ENCODE measurements at regions not wholly inside any gene's neighbourhood (a gene's known extent, or its start where the extent isn't known, plus 50 kb on each side); places are given as distances from the start of the nearest gene placed in this dataset.
"Not testable (repeated sequence)": the region's sequence is repeated elsewhere in the genome, so short reads cannot be mapped to it uniquely, and the experiment has no call there.

- no peak for DNase-seq (ENCODE audit: low spot score)
Observed at GRCh38 chr19:30276883-30277280, 95.3 kb upstream of the ZNF536 start.

- no peak for DNase-seq (ENCODE audit: low spot score)
Observed at GRCh38 chr19:30277941-30278881, 94.0 kb upstream of the ZNF536 start.

- DNase-seq (ENCODE audit: low spot score): no peak
Observed at GRCh38 chr19:30278882-30279254, 93.3 kb upstream of the ZNF536 start.

GRCh38 chr19:30280018-30280417, 92.2 kb upstream of the ZNF536 start:
- DNase-seq (ENCODE audit: low spot score): no peak

DNA sequence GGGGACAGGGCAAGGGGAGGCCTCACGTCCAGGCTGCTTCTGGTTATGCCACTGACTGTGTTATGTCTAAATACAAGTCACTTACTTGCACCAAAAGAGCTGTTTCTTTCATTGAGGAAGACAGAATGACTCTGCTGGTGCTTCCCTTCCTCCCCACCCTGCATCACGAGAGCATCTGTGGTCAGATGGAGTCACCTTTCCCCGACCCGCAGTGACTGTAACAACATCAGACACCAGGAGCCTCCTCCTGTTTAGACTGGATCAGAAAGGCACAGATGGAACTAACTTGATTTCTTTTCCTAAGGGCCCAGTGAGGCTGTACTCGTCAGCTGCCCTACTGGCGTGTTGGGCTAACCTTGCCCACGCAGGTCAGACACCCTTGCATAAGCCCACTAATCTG, 90.3 kb upstream of the ZNF536 start:
- DNase-seq (ENCODE audit: low spot score): no peak

GRCh38 chr19:30283556-30283955, 88.6 kb upstream of the ZNF536 start:
- DNase-seq (ENCODE audit: low spot score): no peak

DNA sequence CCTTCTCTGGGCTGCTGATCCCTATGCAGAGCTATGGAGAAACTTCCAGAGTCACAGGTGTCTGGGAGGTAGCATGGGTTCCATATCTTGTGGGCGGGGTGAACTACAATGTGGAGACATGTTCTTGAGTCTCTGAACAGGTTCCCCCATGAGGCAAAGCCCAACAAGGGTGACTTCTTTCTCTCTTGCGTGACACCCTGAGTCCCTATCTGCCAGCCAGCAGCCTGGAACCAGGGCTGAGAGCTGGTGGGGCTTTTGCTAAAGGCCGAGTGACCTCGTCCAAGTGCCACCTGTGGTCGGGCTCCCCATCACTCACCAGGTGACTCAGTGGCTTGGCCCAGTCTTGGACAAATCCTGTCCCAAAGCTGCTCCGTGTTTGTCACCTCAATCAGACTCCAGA, 88.0 kb upstream of the ZNF536 start:
- no peak for DNase-seq (ENCODE audit: low spot score)

DNA sequence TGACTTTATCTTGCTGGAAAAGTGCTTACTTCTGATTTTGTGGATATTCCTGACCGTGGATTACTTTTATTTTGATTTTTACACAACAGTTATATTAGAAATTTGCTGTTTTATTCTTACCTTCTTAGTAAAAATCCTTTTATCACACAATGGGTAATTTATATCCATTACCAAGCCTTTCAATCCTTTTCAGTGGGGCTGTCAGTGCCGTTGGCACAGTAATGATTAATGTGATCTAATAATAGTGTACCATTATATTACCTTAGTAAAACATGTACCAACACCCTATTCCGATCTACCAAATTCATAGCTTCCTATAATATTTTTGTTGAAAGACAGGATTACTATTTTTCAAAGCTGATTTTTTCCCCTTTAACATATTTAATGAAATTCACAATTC, 87.3 kb upstream of the ZNF536 start:
- DNase-seq (ENCODE audit: low spot score): no peak

DNA sequence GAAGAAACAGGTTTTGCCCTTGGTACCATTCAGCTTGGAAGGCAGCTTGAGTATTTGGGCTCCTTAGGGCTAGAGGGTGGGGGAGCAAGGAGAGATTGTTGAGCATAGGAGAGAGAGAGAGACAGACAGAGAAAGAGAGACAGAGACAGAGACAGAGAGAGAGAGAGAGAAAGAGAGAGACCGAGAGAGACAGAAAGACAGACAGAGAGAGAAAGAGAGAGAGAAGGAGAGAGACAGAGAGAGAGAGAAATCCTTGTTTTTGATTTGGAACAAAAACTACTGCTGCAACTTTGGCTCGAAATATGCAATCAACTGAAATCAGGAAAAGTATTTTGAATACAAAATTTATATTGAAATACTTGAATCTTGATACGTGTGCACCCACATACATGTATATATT, 85.8 kb upstream of the ZNF536 start:
- DNase-seq (ENCODE audit: low spot score): no peak

- DNase-seq (ENCODE audit: low spot score): no peak
Observed at GRCh38 chr19:30287259-30287658, 84.9 kb upstream of the ZNF536 start.

GRCh38 chr19:30287973-30288372, 84.2 kb upstream of the ZNF536 start:
- DNase-seq (ENCODE audit: low spot score): no peak

GRCh38 chr19:30288911-30289310, 83.3 kb upstream of the ZNF536 start:
- DNase-seq (ENCODE audit: low spot score): no peak

DNA sequence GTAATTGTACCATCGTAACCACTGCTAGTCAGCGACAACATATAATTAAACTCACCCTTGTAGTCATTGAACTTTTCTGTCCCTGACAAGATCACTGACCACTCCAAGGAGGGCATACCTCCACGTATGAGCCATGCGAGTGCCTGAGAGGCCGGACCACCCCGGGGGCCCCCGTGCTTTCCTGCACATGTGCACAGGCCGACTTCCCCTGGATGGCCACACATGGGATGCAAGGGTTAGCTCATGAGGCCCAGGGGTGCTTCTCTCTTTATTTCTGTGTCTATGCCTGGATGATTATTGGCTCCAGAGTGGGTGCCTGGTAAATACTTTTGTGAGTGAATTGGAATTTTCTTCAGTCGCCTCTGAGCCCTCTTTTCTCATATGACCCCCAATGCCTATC, 82.8 kb upstream of the ZNF536 start:
- DNase-seq (ENCODE audit: low spot score): no peak

GRCh38 chr19:30290805-30291204, 81.4 kb upstream of the ZNF536 start:
- not testable (repeated sequence) for DNase-seq (ENCODE audit: low spot score)

DNA sequence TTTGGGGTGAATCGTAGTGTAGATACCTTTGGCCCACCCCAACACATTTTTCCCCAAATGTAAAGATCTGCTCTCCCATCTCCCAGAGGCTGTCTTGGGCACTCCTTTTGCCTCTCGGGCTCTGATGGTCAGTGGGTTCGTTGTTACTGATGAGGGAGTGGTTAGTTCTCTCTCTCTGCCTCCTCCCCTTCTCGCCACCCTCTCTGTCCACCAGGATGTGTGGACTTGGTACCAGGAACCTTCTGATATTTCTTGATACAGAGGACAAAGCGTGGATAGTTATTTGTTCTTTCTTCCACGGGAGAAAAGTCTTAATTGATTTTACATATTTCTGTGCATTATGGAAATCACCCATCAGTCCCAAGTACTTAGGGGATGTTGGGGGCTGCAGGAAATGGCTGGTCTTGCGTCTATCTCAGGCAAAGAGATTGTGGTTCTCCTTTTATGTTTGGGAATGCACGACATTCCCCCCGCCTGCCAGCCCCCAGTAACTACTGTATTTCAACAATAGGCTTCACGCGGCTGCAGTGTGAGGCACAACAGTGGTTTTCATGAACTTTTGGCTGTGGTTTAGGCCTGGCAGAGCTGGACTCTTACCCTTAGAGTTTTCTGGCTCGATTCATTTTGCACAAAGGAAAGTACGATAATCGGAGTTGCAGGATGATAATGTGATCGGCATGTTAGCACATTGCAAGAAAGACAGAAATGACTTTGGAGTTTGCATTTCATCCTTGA, 79.0 kb upstream of the ZNF536 start:
- no peak for DNase-seq (ENCODE audit: low spot score)

DNA sequence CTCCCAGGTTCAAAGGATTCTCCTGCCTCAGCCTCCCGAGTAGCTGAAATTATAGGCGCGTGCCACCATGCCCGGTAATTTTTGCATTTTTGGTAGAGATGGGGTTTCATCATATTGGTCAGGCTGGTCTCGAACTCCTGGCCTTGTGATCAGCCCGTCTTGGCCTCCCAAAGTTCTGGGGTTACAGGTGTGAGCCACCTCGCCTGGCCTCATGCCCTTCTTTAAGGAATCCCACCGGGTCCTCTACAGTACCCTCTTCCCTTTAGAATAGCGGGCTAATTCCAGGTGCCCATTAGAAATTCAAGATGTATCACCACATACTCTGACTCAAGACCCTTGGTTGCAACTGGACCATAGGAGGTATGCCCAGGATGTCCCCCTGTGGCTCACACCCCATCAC, 74.2 kb upstream of the ZNF536 start:
- no peak for DNase-seq (ENCODE audit: low spot score)

- DNase-seq (ENCODE audit: low spot score): no peak
Observed at GRCh38 chr19:30303131-30303654, 69.0 kb upstream of the ZNF536 start.

DNA sequence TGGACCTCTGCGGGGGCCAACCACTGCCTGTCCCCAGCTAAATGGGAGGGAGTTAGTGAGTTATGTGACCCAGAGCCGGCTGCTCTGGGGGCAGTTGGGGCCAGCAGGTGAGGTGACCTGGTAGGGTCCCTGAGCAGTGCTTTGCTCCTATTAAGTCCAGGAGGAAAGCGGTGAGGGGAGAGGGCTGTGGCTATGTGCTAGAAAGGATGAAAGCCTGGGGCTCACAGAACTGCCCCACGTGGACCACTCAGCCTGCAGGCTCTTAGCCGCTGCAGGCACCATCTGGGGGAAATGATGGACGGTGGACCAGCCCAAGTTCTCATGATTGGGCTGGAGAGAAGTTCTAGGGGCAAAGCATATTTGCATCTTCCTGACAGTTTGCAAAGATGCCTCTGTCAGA, 67.6 kb upstream of the ZNF536 start:
- DNase-seq (ENCODE audit: low spot score): no peak

DNA sequence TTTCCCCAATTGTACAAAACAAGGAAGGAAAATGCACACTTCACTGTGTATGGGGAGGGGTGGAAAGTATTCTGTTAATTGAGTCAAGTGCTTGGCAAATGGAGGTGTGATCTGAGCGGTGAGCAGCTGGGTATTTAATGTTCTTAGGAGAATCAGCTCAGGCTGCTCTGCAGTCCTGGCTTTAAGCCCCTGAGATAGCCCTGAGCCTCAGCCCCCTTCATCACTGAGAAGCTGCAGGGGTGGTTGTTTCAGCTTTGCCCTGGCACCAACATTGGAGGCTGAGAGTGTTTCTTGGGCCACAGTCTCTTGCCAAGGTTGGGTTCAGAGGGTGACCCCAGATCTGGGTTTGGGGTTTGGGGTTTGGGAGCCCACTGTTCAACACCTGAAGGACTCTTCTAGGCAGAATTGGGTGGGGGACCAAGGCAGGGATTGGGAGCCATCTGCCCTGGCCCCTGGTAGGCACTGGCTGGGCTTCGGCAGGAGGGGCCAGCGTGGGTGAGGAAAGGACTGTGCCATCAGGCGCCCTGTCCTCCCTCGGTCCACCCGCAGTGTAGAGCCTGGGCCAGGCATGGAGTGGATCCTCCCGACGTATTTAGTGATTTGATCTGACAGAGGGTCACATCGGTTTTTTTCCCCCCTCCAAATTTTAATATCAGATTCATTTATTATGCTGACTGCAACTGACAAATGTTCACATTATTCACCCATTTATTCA, 66.7 kb upstream of the ZNF536 start:
- no peak for DNase-seq (ENCODE audit: low spot score)

DNA sequence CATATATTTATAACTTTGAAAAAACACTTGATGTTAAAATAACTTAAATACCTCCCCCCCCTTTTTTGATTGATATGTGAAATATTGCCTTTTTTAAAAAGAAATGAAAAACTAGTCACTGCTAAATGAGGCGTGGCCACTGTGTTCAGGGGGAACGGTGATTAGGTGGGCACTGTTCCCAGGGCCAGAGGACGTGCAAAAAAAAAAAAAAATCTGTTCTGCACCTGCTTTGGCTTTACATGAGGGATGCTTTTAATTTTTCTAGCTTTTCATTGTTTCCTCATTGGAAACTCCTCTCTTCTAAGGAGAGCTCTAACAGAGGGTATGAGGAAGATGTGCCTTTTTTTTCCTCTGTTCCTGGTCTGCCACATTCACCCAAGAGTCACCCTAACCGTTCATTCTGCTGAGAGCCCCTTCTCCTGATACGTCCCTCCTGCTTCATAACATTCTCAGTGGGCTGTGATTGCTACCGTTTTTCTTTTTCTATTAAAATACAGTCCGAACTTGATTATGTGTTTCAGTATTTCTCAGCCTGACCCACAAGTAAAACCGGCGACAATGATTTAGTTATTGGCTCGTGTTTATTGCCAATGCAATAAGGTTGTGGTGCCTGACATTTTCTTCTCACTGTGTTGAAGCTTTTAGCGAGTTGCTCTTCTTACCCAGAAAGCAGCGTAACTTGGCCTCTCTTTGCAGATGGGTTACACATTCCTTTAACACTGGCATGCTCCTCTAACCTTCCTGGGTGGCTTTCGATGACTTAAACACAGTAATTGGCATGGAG, 64.8 kb upstream of the ZNF536 start:
- DNase-seq (ENCODE audit: low spot score): no peak

DNA sequence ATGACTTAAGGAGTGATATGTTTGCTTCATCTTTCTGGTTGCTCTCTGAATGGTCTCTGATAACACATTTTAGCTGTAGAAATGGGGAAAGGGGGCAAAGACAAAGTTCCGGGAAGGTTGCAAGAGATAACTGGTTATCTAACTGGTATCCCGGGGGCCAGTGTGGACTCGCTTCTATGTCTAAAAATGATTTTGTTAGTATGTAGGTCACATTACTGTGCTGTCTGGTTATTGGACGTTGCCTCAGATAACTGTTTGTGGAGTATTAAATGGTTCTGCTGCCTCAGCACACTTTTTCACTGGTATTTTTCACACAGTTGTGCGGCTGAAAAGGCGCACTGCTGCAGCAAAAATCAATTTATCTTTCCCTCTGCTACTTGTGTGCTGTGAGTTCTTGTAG, 63.0 kb upstream of the ZNF536 start:
- DNase-seq (ENCODE audit: low spot score): no peak
